ENCODE measurements at regions not wholly inside any gene's neighbourhood (a gene's known extent, or its start where the extent isn't known, plus 50 kb on each side); places are given as distances from the start of the nearest gene placed in this dataset.

- H3K4me1 ChIP-seq (ENCODE audit: insufficient read depth, low read length), result peaks cover 7% of the 10 kb centered on the region
- CTCF ChIA-PET, result no interaction called here
- H3K27me3 ChIP-seq (ENCODE audit: control insufficient read depth in 1 of 2, insufficient read depth in 2 of 2, low read length in 2 of 2), result no peaks in the 10 kb centered on the region
- no peak for TF ChIP-seq CTCF (IDR thresholded peaks at IDR 0.05)
- intact Hi-C loops (cut with DNase I, micrococcal nuclease), result loop anchor here in 1 of 2 experiments (5.0 kb wide), 1 partner anchor 34 kb away; no protein-coding TSS in a partner anchor
- H3K36me3 ChIP-seq (ENCODE audit: insufficient read depth, low read length), result no peaks in the 10 kb centered on the region
- POLR2A ChIA-PET, result no interaction called here
- Mint-ChIP-seq H3K4me3 (no peak overlapping the region), H3K36me3 (ENCODE audit: low read depth) (no peaks in the 10 kb centered on the region), H3K9me3 (no peaks in the 10 kb centered on the region), H3K27me3 (no peaks in the 10 kb centered on the region), H3K27ac (no peak overlapping the region), H3K4me1 (ENCODE audit: low read depth) (peaks cover 61% of the 10 kb centered on the region)
- DNase-seq, result no peak
- H3K4me3 ChIP-seq (ENCODE audit: low read length), result no peak overlapping the region
- H3K27ac ChIP-seq (ENCODE audit: low read depth in 1 of 2, low read length in 2 of 2), result no peak overlapping the region
- no peaks in the 10 kb centered on the region for H3K9me3 ChIP-seq (ENCODE audit: control insufficient read depth in 1 of 2, insufficient read depth in 1 of 2, low read length in 2 of 2)
- no peak for ATAC-seq (ENCODE audit: poor library complexity)
Observed at GRCh38 chr13:74280795-74281490, 146.7 kb upstream of the KLF12 start.

GRCh38 chr13:74280093-74280794 lies 146.0 kb upstream of the KLF12 start:
- H3K9me3 ChIP-seq (ENCODE audit: control insufficient read depth in 1 of 2, insufficient read depth in 1 of 2, low read length in 2 of 2), result no peaks in the 10 kb centered on the region
- no peaks in the 10 kb centered on the region for H3K36me3 Mint-ChIP-seq (ENCODE audit: low read depth)
- no peak overlapping the region for H3K27ac Mint-ChIP-seq
- H3K4me3 ChIP-seq (ENCODE audit: low read length), result no peak overlapping the region
- peaks cover 57% of the 10 kb centered on the region for H3K4me1 Mint-ChIP-seq (ENCODE audit: low read depth)
- ATAC-seq (ENCODE audit: poor library complexity) (no peak), DNase-seq (no peak)
- POLR2A ChIA-PET, result no interaction called here
- no peak for TF ChIP-seq CTCF (IDR thresholded peaks at IDR 0.05)
- no peaks in the 10 kb centered on the region for H3K27me3 Mint-ChIP-seq
- CTCF ChIA-PET, result no interaction called here
- peaks cover 4% of the 10 kb centered on the region for H3K4me1 ChIP-seq (ENCODE audit: insufficient read depth, low read length)
- intact Hi-C loops (cut with DNase I, micrococcal nuclease), result loop anchor here in 1 of 2 experiments (5.0 kb wide), 1 partner anchor 33 kb away; no protein-coding TSS in a partner anchor
- no peaks in the 10 kb centered on the region for H3K36me3 ChIP-seq (ENCODE audit: insufficient read depth, low read length)
- H3K27ac ChIP-seq (ENCODE audit: low read depth in 1 of 2, low read length in 2 of 2), result no peak overlapping the region
- no peaks in the 10 kb centered on the region for H3K27me3 ChIP-seq (ENCODE audit: control insufficient read depth in 1 of 2, insufficient read depth in 2 of 2, low read length in 2 of 2)
- no peak overlapping the region for H3K4me3 Mint-ChIP-seq
- H3K9me3 Mint-ChIP-seq, result no peaks in the 10 kb centered on the region

- Histone ChIP-seq H3K4me1 (ENCODE audit: insufficient read depth, low read length) (no peaks in the 10 kb centered on the region), H3K27me3 (ENCODE audit: control insufficient read depth in 1 of 2, insufficient read depth in 2 of 2, low read length in 2 of 2) (no peaks in the 10 kb centered on the region), H3K36me3 (ENCODE audit: insufficient read depth, low read length) (no peaks in the 10 kb centered on the region), H3K4me3 (ENCODE audit: low read length) (no peak overlapping the region), H3K9me3 (ENCODE audit: control insufficient read depth in 1 of 2, insufficient read depth in 1 of 2, low read length in 2 of 2) (no peaks in the 10 kb centered on the region), H3K27ac (ENCODE audit: low read depth in 1 of 2, low read length in 2 of 2) (no peak overlapping the region)
- CTCF ChIA-PET, result interaction anchor here (1.2 kb wide), 1 partner anchor 556 kb away, joined by 4 read pairs; no protein-coding TSS in a partner anchor
- Mint-ChIP-seq H3K27ac (no peak overlapping the region), H3K9me3 (no peaks in the 10 kb centered on the region), H3K4me3 (no peak overlapping the region), H3K4me1 (ENCODE audit: low read depth) (peaks cover 57% of the 10 kb centered on the region), H3K27me3 (no peaks in the 10 kb centered on the region), H3K36me3 (ENCODE audit: low read depth) (peaks cover 4% of the 10 kb centered on the region)
- intact Hi-C loops (cut with DNase I, micrococcal nuclease), result no loop called here
- POLR2A ChIA-PET, result interaction anchor here (0.7 to 1.5 kb wide), 2 partner anchors 8 to 22 kb away, joined by 3 to 10 read pairs; no protein-coding TSS in a partner anchor
- no peak for TF ChIP-seq CTCF (IDR thresholded peaks at IDR 0.05)
- DNase-seq, result no peak
- no peak for ATAC-seq (ENCODE audit: poor library complexity)
Observed at GRCh38 chr13:74278901-74279300, 144.7 kb upstream of the KLF12 start.
